ENCODE measurements at regions not wholly inside any gene's neighbourhood (a gene's known extent, or its start where the extent isn't known, plus 50 kb on each side); places are given as distances from the start of the nearest gene placed in this dataset.
"Not testable (repeated sequence)": the region's sequence is repeated elsewhere in the genome, so short reads cannot be mapped to it uniquely, and the experiment has no call there.

DNA sequence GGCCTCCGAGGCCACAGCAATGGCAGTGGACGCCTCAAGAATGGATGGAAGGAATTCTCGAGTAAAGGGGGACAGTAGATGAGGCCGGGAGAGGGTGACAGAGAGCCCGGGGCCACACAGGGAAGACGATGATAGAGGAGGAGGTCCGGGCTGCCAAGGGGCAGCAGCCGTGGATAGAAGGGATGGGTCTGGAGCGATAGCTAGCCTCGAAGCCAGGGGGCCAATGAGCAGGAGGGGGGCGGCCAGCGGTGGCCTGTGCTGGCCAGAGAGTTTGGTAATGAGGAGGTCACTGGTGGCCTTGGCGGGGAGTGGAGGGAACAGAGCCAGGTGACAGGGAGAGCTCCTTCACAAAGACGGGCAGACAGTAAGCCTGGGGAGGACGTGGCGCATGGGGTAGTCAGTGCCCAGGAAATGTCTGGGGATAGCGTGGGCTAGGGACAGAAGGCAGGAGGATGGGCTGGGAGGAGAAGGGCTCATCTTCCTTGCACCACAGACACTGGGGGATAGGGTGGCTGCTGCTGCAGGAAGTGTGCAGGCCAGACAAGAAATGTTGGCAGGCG, 87.8 kb upstream of the ASB18 start:
- peaks cover 3% of the 10 kb centered on the region for H3K27me3 Mint-ChIP-seq
- H3K36me3 Mint-ChIP-seq (ENCODE audit: low read depth), result no peaks in the 10 kb centered on the region
- H3K4me3 Mint-ChIP-seq, result no peak overlapping the region
- intact Hi-C loops (cut with DNase I, micrococcal nuclease), result loop anchor here (2.0 kb wide), 3 partner anchors 161 to 721 kb away; partner anchors contain the start of gene ACKR3 (in 1 of the 2)
- CTCF ChIA-PET, result interaction anchor here (0.6 to 1.4 kb wide), 3 partner anchors 207 to 235 kb away, joined by 3 read pairs; no protein-coding TSS in a partner anchor
- DNase-seq (no peak), ATAC-seq (no peak)
- H3K9me3 Mint-ChIP-seq (ENCODE audit: low read depth), result no peaks in the 10 kb centered on the region
- H3K27ac Mint-ChIP-seq, result no peak overlapping the region
- POLR2A ChIA-PET, result no interaction called here
- peaks cover 2% of the 10 kb centered on the region for H3K4me1 Mint-ChIP-seq

DNA sequence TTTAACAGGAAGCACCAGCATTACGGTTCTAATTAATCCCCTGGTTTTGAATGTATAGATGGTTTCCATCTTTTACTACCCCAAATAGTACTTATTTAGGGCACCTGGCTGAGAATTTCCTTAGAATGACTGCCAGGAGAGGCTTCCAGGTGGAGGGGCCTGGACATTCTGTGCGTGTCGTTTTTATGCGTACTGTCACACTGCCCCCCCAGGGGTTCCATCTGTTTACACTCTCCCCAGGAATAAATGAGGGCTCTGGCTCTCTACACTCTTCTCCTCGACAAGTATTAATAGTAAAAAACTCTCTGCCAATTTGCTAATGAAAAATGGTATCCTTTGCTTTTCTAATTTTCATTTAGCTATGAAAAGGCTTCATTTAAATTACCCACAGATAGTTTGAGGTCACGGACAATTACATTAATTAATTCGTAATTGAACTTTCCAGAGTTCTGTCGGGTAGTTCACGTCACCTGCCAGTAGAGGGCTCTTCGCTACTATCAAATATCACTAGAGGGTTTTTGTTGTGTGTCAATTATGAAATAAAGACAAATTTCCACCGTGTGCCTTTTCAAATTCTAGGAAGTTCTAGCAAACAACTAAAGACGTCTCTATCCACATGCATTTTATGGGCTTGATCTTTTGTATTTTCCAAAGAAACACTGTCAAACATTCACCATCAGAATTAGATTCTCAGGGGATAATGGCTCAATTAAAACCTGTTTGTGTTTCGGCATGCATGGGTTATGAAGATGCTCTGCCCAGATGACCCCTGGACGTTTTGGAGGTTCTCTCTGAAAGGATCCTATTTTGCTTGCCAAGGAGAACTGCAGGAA, 88.8 kb upstream of the ASB18 start:
- H3K9me3 Mint-ChIP-seq (ENCODE audit: low read depth), result no peaks in the 10 kb centered on the region
- peaks cover 2% of the 10 kb centered on the region for H3K27me3 Mint-ChIP-seq
- ChIA-PET CTCF (interaction anchor here (0.6 to 1.9 kb wide), 13 partner anchors 98 to 715 kb away, joined by 3 to 15 read pairs (median 3); partner anchors contain the start of gene ACKR3), POLR2A (no interaction called here)
- no peaks in the 10 kb centered on the region for H3K36me3 Mint-ChIP-seq (ENCODE audit: low read depth)
- H3K27ac Mint-ChIP-seq, result no peak overlapping the region
- H3K4me1 Mint-ChIP-seq, result peaks cover 2% of the 10 kb centered on the region
- intact Hi-C loops (cut with DNase I, micrococcal nuclease), result loop anchor here (1.0 to 2.0 kb wide), 7 partner anchors 160 to 720 kb away; partner anchors contain the start of gene ACKR3 (in 2 of the 2)
- peak; percentile 36 for ATAC-seq
- no peak overlapping the region for H3K4me3 Mint-ChIP-seq
- peak; percentile 48 for DNase-seq

DNA sequence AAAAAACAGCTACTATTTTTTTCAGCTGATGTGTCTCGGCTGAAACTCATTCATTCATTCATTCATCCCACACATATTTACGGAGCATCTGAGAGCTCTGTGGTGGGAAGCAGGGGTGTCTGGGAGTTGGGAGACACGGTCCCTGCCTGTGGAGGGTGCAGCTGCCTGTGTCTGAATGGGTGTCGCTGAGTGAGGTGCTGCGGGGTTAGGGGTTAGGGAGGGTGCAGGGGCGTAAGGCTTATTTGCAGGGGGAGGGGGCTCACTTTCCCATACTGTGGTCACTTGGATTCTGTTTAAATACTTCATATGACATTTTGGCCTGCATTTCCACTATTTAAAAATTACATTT, 89.4 kb upstream of the ASB18 start:
- ATAC-seq (no peak), DNase-seq (no peak)
- Mint-ChIP-seq H3K9me3 (ENCODE audit: low read depth) (no peaks in the 10 kb centered on the region), H3K4me3 (no peak overlapping the region), H3K27ac (no peak overlapping the region), H3K36me3 (ENCODE audit: low read depth) (no peaks in the 10 kb centered on the region), H3K27me3 (peaks cover 2% of the 10 kb centered on the region), H3K4me1 (peaks cover 2% of the 10 kb centered on the region)
- intact Hi-C loops (cut with DNase I, micrococcal nuclease), result loop anchor here (1.0 to 2.0 kb wide), 7 partner anchors 159 to 719 kb away; partner anchors contain the start of gene ACKR3 (in 2 of the 2)
- POLR2A ChIA-PET, result no interaction called here
- CTCF ChIA-PET, result interaction anchor here (0.6 to 1.9 kb wide), 12 partner anchors 8 to 715 kb away, joined by 3 to 15 read pairs (median 3); partner anchors contain the start of gene ACKR3

DNA sequence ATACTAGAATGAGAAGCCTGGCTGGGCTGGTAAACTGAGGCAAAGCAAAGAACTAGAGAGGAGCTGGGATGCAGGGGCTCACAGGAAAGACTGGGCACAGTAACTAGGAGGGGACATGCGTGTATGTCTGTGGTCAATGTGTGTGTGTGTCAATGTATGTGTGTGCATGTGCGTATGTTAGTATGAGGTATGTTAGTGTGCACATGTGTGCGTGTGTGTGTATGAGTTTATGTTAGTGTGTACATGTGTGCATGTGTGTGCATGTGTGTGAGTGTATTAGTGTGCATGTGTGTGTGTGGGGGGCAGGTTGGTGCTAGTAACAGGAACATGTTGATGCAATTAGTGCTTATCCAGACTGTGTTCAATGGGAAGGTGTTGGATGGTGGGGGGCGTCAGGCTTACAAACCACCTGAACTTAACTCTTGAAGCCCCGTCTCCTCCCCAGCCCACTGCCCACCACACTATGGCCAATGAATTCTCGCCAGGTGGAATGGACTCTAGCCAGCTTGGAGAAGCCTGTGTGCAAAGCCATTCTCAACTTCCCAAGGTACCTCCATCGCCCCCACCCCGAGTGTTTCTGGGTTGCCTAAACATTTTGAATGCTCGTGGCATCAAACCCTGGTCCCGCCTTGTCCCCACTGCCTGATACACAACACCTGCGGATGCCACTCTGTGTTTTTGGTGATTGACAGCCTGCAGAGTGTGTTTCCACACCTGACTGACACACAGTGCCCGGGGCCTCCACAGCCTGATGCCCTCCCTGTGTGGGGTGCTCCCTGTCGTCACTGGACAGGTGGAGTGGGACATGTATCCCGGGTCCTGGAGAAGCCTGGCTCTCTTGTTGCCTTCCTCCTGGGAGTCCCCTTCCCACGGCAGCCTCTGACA, 90.1 kb upstream of the ASB18 start:
- Mint-ChIP-seq H3K9me3 (ENCODE audit: low read depth) (no peaks in the 10 kb centered on the region), H3K36me3 (ENCODE audit: low read depth) (no peaks in the 10 kb centered on the region), H3K27me3 (peaks cover 2% of the 10 kb centered on the region), H3K27ac (no peak overlapping the region), H3K4me1 (peaks cover 4% of the 10 kb centered on the region), H3K4me3 (no peak overlapping the region)
- POLR2A ChIA-PET, result no interaction called here
- intact Hi-C loops (cut with DNase I, micrococcal nuclease), result no loop called here
- CTCF ChIA-PET, result interaction anchor here (0.5 to 1.9 kb wide), 12 partner anchors 7 to 714 kb away, joined by 3 to 15 read pairs (median 3); partner anchors contain the start of gene ACKR3
- no peak for DNase-seq
- no peak for ATAC-seq

DNA sequence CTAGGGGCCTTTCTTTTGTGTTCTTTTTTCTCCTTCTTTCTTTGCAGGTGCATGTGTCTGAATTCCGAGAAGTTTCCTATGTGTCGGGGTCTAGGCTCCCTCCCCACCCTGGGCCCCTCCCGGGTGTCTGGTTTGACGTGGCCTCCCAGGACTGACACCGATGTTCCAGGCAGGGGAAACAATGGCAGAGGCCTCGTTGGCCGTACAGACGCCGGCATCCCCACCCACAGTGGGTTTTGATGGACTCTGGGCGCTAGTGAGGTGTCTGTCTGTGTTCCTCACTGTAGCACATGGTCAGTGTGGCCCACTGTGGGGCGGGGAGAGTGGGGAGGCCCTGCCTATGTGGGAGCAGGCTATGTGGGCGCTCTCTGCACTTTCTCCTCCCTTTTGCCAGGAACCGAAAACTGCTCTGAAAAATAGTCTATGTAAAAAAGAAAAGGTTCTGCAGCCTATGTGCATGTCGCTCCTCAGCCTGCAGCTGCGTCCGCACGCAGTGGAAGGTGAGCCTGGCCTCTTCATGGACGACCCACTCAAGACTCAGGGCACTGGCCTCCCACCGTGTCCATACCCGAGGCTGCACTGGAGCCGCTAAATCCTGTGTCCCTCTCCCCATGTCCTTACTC, 90.9 kb upstream of the ASB18 start:
- H3K9me3 Mint-ChIP-seq (ENCODE audit: low read depth), result no peaks in the 10 kb centered on the region
- no peak overlapping the region for H3K27ac Mint-ChIP-seq
- H3K4me1 Mint-ChIP-seq, result peaks cover 11% of the 10 kb centered on the region
- no peak overlapping the region for H3K4me3 Mint-ChIP-seq
- no peaks in the 10 kb centered on the region for H3K36me3 Mint-ChIP-seq (ENCODE audit: low read depth)
- intact Hi-C loops (cut with DNase I, micrococcal nuclease), result no loop called here
- ATAC-seq (no peak), DNase-seq (no peak)
- CTCF ChIA-PET, result no interaction called here
- POLR2A ChIA-PET, result no interaction called here
- H3K27me3 Mint-ChIP-seq, result peaks cover 2% of the 10 kb centered on the region

DNA sequence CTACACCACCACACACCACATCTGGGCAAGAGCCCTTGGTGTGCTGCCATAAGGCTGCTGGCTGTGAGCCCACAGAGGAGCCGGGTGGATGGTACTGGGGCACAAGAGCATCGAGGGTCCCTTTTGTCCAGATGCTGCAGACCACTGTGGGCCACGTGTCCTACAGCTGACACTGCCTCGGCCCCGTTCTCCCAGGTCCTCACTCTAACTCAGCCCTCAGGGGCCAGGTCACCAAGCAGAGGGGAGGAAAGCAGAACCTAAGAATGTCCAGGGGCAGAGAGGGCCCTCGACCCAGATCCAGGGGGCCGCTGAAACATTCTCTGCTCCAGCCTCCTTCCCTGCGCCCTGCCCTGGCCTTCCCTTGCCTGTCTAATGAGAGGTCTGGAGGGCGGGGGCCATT, 91.7 kb upstream of the ASB18 start:
- DNase-seq (no peak), ATAC-seq (peak; percentile 21)
- Mint-ChIP-seq H3K27me3 (peaks cover 2% of the 10 kb centered on the region), H3K4me1 (peaks cover 12% of the 10 kb centered on the region), H3K4me3 (no peak overlapping the region), H3K27ac (no peak overlapping the region), H3K9me3 (ENCODE audit: low read depth) (no peaks in the 10 kb centered on the region), H3K36me3 (ENCODE audit: low read depth) (no peaks in the 10 kb centered on the region)
- ChIA-PET CTCF (no interaction called here), POLR2A (no interaction called here)
- intact Hi-C loops (cut with DNase I, micrococcal nuclease), result no loop called here

DNA sequence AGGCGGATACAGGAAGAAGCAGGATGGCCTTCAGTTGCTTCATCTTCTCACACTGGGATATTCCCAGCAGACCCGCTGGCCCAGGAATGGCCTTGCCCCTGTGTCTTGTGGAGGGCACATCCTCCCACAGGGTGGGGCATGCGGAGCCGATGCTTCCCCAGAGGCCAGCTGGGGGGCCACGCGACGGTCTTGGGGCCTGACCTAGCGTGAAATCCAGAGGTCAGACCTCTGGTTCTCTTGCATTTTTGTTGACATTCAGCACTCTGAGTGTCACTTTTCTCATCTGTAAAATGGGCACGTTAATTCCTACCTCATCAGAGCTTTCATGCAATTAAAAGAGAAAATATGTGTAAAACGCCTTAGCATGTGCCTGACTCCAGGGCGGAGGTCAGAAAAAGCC, 92.1 kb upstream of the ASB18 start:
- peaks cover 14% of the 10 kb centered on the region for H3K4me1 Mint-ChIP-seq
- H3K27ac Mint-ChIP-seq; POLR2A ChIA-PET; H3K9me3 Mint-ChIP-seq (ENCODE audit: low read depth); H3K4me3 Mint-ChIP-seq; intact Hi-C loops (cut with DNase I, micrococcal nuclease); H3K27me3 Mint-ChIP-seq; ATAC-seq; DNase-seq; H3K36me3 Mint-ChIP-seq (ENCODE audit: low read depth); CTCF ChIA-PET: not testable (repeated sequence)

DNA sequence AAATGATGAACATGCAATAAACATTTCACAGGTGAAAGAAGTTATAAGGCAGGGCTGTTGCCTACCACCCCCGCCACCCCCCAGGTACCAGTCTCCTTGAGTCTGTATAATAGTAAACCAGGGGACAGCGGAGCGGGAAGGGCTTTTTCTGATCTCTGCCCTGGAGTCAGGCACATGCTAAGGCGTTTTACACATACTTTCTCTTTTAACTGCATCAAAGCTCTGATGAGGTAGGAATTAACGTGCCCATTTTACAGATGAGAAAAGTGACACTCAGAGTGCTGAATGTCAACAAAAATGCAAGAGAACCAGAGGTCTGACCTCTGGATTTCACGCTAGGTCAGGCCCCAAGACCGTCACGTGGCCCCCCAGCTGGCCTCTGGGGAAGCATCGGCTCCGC, 94.3 kb upstream of the ASB18 start:
- CTCF ChIA-PET; H3K9me3 Mint-ChIP-seq (ENCODE audit: low read depth); H3K4me3 Mint-ChIP-seq; POLR2A ChIA-PET; DNase-seq; H3K27ac Mint-ChIP-seq; H3K36me3 Mint-ChIP-seq (ENCODE audit: low read depth); H3K27me3 Mint-ChIP-seq; intact Hi-C loops (cut with DNase I, micrococcal nuclease): not testable (repeated sequence)
- ATAC-seq, result peak; percentile 39
- peaks cover 13% of the 10 kb centered on the region for H3K4me1 Mint-ChIP-seq

DNA sequence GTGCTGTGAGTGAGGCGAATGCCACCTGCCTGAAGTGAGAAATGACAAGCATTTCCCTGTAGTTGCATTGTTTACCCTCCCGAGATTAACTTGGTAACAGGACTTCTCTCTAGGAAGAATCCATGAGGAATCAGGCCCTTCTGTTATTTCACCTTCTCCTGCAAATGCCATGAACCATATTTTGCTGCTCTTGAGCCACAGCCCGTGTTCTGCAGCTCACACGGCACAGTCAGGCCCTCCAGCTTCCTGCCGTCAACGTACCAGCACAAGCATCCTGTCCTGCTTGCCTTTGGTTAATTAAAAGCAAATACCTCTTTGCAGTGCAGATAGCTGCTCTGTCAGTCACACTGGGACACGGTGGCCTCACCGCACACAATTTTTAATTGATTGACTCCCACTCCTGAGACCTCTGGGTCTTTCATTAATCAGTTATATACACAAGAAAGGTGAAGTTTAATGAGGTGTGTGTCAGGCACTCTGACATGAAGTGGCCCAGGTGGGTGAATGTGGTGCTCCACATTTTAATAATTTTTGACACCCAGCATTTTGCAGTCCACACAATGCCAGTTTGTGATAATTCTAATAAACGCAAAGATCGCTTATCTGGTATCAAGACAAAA, 95.3 kb upstream of the ASB18 start:
- ChIA-PET CTCF (interaction anchor here (0.6 kb wide), 1 partner anchor 12 kb away, joined by 3 read pairs; no protein-coding TSS in a partner anchor), POLR2A (no interaction called here)
- H3K9me3 Mint-ChIP-seq (ENCODE audit: low read depth), result no peaks in the 10 kb centered on the region
- H3K27me3 Mint-ChIP-seq, result no peaks in the 10 kb centered on the region
- DNase-seq (no peak), ATAC-seq (no peak)
- H3K4me1 Mint-ChIP-seq, result peaks cover 13% of the 10 kb centered on the region
- H3K4me3 Mint-ChIP-seq, result no peak overlapping the region
- H3K36me3 Mint-ChIP-seq (ENCODE audit: low read depth), result no peaks in the 10 kb centered on the region
- intact Hi-C loops (cut with DNase I, micrococcal nuclease), result no loop called here
- H3K27ac Mint-ChIP-seq, result no peak overlapping the region

DNA sequence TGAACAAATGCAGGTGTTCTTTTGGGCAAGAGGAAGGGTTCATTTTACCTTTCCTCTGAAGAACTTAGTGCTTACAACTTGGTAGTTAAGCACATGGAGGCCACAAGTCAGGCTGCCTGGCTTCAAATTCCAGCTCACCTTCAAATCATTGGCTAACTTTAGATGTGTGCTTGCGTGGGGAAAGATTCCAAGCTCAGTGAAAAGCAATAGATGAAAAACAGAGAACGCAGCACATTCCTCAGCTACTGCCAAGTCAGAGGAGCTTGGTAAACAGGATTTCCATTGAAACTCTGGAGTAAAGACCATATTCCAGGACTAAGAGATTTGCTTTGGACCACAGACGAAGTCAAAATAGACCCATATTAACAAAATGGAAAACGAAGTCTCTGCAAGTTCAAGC, 96.3 kb upstream of the ASB18 start:
- no peaks in the 10 kb centered on the region for H3K9me3 Mint-ChIP-seq (ENCODE audit: low read depth)
- peaks cover 20% of the 10 kb centered on the region for H3K4me1 Mint-ChIP-seq
- no peak overlapping the region for H3K4me3 Mint-ChIP-seq
- no peak for DNase-seq
- intact Hi-C loops (cut with DNase I, micrococcal nuclease), result no loop called here
- H3K27ac Mint-ChIP-seq, result no peak overlapping the region
- H3K36me3 Mint-ChIP-seq (ENCODE audit: low read depth), result no peaks in the 10 kb centered on the region
- POLR2A ChIA-PET, result no interaction called here
- no peak for ATAC-seq
- peaks cover 3% of the 10 kb centered on the region for H3K27me3 Mint-ChIP-seq
- CTCF ChIA-PET, result interaction anchor here (0.6 kb wide), 1 partner anchor 725 kb away, joined by 3 read pairs; the partner anchor contains the start of gene COPS8

Measured in activated CD4-positive, alpha-beta T cell treated with anti-CD3 and anti-CD28 coated beads for 36 hours (primary cell).